GM19043 (cell line): ENCODE measurements at regions not wholly inside any gene's neighbourhood (a gene's known extent, or its start where the extent isn't known, plus 50 kb on each side); places are given as distances from the start of the nearest gene placed in this dataset.
"Not testable (repeated sequence)": the region's sequence is repeated elsewhere in the genome, so short reads cannot be mapped to it uniquely, and the experiment has no call there.

ENCODE experiments used
- ATAC-seq: cut with Tn5 transposase; IDR thresholded peaks from one replicate; pipeline ENCODE4 v1.9.1; 2021; ENCODE audit warnings: low read depth; ENCODE audit not compliant: unreplicated experiment

DNA sequence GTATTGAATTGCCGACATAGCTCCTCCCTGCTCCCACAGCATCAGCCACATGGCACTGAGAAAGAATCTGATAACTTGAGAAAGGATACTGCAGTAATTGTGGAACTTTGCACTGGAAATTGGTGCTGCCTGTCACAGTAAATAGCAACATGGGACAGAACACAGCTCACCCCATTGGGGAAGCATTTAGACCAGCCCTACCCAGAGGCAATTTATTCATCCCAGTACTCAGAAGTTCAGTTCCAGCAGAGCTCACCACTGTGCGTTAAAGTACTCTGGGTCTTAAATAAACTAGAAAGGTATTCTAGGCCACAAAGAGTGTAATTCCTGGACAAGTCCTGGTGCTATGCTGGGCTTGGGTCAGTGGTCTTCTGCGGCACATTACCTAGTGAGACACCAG lies 347.1 kb downstream of the PYDC2 start:
- ATAC-seq: no peak

DNA sequence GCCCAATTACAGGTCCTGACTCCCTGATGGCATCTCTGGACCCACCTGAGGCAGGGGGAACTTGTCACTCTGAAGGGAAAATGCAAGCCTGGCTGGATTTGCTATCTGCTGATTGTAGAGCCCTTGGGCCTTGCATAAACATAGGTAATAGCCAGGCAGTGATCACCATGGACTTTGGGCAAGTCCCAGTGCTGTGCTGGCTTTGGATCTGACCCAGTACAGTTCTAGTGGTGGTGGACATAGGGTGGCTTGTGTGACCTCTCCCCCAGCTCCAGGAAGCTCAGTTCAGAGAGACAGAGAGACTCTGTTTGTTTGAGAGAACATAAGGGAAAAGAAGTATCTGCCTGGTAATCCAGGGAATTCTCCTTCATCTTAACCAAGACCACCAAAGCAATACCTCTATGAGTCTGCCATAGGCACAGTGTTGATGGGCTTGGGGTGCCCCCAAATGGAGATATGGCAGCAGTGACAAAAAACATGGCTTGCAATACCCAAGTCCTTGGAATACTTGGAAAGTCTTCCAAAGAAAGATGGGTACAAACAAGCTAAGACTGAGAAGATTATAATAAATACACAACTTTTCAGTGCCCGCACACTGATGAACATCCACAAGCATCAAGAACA lies 348.5 kb downstream of the PYDC2 start:
- no peak for ATAC-seq

DNA sequence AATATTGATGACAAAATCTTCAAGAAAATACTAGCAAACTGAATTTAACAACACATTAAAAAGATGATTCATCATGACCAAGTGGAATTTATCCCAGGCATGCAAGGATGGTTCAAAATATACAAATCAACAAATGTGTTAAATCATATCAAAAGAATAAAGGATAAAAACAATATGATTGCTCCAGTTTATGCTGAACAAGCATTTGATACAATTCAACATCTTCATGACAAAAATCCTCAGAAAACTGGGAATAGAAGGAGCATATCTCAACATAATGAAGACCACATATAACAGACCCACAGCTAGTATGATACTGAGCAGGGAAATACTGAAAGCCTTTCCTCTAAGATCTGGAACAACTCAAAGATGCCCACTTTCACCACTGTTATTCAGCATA lies 352.3 kb downstream of the PYDC2 start:
- no peak for ATAC-seq

DNA sequence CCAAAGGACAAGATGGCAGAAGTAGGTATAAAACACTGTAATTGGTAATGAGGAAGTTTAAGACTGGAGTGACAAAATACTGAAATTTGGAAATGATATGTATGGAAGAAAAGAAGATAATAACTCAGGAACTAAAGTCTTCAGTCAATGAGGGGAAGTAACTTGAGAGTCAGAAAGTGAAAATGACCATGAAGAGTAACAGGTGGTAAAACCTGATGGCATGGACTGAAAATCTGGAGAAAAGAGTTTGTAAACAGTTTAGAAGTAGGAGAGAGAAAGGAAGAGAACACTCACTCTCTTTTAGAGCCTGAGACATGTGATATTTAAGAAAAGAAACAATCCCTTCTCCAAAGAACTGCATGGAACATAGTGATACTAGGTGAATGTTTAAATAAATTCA lies 387.9 kb downstream of the PYDC2 start:
- no peak for ATAC-seq

DNA sequence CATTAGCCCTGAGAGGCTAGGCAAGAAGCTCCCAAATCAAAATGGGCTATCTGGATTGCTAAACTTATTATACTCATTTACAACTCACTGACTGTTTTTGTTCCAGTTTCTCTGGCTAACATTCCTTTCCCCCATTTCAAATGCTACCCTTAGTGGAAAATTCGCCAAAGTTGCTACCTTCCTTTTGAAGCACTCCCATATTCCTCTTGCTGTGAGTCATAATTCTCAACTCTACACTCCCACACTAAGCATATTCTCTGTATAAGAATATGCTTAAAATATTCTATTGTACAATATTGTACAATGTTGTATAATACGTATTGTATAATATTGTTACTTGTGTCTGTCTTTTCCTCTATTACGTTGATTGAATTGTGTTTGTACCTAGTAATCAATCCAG lies 398.6 kb downstream of the PYDC2 start:
- no peak for ATAC-seq

DNA sequence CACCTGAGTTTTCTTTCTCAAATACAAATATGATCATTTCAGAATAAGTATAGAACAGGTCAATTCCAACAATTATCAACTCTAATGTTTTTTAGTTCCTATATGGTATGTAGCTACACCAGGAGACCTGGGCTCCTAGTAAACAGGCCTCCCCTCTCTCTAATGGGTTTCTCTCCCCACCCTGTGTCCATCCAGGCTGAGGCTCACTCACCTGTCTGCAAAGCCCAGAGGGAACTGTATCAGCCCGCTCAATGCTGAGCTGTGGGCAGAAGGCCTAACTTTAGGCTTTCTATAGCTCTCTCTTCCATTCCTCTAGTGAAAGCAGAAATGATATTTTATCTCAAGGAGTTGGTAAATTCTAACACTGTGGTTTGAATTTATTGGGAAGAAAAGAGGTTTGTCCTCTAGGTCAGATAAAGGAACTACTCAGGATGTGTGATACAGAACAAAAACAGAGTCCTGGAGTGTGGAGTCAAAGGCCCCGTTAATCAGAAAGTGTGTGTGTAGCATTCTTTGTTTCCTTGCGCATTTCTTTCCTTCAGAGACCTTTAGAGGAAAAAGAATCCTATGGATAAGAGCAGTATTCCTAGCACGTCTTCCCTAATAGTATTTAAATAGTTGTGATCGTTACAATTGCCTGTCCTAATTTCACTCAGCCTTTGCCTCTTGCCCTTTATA lies 408.9 kb downstream of the PYDC2 start:
- no peak for ATAC-seq

DNA sequence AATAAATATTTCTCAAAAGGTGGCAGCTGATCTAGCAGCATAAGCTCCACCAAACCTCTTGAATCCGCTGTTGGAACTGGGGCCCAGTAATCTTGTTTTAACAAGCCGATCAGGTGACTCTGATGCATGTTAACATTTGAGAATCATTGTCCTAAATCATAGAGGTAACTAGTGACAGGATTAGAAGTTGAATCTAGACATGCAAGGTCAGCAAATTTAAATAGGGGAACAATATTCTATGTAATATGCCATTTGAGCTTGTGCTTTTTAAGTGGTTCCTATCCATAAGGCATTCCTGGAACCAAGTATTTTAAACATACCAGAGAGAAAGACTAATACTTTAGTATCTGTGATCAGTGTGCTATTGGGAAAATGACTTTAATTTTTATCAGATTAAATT lies 412.8 kb downstream of the PYDC2 start:
- ATAC-seq: no peak

DNA sequence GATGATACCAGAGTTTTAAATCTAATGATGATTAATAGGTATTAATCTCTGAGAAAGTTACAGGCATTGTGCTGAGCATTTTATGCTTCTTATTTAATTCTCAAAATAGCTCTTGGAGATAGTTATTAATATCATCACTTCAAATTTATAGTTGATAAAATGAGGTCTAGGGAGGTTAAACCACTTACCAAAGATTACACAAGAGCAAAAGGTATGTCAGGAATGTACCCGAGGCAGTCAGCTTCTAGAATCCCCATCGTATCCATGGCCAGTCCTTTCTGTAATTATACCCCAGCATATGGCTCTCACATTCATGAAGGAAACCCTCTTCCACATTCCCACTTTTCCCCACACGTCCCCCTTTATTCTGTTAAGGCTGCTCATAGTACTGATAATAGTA lies 421.3 kb downstream of the PYDC2 start:
- ATAC-seq: no peak

DNA sequence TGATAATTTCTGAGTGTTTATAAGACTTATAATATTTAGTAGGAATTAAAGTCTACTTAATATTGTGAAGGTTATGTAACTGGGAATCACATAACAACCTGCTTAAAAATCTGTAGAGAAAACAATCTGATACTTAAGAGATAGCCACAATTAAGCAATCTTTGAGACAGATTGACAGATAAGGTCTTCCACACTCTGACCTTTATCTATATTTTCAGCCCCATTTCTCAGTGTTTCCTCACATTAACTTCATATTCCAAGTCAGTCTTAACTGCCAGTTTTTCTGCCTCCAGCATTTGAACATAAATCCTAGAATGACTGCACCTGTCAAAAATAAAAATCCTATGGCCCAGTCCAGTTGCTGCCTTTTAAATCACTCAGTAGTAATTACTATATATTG lies 423.2 kb downstream of the PYDC2 start:
- no peak for ATAC-seq

DNA sequence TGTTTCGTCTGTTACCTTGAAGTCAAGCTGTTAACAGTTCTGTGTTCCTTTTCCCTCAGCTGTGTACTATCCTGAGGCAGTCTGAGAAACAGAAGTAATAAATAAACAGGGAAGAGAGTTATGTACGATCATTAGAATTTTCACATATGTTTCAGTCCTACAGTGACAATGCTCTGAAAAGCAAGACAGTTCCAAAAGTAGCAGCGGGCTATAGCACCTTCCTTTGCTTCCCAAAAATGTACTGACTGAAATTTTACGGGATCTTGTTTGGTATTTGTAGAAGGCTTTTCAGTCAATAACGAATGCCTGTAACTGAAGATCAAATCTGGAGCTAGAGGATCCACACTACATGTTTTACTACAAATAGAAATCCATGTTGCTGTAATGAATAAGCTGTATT lies 428.1 kb downstream of the PYDC2 start:
- ATAC-seq: no peak

DNA sequence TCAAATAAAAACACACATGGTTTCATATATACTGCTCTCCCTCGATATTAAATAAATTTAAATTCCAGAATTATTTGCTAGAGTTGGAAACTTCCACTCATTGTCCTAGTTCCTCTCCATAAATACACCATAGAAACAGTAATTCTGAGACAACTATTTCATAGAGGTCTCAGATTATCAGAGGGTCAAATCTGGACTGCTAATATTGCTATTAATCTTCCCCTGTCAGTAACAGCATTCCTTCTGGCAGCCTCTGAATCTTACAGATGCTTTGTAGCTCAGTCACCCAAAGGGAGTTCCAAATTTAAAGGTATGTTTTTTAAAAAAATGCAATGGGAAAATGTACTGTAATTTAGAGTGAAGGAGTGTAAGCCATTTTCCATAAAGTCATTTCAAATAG lies 428.8 kb downstream of the PYDC2 start:
- no peak for ATAC-seq

DNA sequence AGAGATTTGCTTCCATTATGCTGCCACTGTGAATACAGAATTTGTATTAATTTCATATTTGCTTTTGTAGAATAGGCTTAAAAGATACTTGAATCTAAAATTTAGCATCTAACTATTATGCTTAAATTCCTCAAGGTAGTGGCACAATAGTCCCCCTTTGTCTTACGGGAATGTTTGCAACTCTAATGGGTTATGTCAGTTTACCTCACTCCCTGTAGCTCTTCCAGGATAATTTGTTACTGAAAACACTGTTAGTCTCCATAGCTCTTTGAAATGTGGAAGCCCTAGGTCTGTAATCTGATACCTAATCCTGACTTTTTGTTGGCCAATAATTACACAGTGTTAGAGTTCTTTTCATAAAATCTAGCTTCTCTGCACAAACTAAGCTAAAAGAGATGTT lies 433.4 kb downstream of the PYDC2 start:
- no peak for ATAC-seq

DNA sequence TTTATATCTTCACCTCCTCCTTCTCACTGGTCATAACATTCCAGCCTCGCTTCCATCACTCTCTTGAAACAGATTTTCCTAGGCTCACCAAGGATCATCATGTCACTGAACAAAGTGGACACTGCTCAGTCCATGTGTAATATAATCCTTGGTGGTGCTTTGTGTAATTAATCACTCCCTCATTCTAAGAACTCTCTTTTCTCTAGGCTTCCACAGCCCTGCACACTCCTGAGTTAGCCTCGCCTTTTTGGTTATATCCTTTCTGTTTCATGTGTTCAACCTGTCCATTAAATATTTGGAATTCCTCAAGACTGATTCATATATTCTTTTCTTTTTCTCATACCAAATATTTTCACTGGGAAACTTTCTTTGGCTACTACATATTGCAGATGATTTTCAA lies 440.8 kb downstream of the PYDC2 start:
- ATAC-seq: no peak

DNA sequence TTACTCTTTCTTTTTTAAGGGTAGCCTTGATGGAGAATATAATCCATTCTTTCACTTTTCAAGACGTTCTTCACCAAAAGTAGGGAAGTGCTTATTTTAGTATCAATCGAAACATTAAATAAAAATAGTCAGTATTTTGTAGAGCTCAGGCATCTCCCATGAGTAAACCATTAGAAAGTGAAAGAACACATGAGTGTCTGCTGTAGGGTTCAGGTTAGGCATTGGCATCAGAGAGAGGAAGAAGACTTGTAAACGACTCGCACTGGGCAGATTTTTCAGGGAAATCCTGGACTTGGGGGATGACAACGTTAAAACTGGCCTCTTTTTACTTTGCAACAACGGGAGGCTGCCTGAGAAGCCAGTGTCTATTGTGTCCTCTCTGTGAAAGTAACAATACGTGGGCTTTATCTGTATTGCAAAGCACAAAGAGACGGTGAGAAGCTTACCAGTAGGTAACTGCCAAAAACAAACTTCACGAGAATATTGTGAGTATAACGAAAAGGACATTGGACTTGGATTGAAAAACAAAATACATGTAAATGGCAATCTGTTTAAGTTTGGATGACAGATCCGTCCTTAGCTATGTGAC lies 451.7 kb downstream of the PYDC2 start:
- no peak for ATAC-seq

DNA sequence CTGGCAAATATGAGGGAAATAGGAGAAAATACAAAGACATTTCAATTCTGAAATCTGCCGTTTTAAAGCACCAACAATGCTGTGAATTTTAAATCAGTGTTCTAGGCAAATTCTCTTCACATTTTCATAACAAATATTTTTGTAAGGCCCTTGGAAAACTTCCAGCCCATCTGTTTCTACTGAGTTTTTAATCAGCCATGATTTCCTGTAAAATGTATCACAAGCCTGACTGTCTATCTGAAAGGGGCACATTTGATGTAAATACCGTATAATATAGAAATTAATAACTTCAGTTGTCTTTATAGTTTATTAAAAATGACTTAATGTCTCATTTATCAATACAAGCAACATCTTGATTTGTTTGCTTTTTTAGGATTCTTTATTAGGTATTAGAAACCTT lies 454.7 kb downstream of the PYDC2 start:
- no peak for ATAC-seq

DNA sequence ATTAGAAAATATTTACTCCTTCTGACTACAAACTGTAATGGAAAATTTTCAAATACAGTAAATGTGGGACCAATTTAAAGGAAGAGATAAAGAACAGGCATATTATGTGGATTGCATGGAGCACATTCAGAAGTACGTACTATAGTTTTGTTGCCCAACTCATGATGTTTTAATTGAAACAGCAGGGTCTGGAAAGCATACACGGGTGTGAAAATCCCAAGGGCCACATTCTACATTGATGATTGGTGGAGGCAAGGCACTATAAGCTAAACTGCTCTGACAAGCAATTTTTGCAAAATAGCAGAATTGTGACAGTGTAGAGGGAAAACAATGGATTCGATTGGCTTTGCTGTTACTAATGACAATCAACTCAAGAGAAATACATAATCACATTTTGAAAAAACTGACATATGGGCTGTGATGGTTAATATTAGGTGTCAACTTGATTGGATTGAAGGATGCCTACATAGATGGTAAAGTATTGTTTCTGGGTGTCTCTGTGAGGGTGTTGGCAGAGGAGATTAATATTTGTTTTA lies 458.6 kb downstream of the PYDC2 start:
- ATAC-seq: no peak

DNA sequence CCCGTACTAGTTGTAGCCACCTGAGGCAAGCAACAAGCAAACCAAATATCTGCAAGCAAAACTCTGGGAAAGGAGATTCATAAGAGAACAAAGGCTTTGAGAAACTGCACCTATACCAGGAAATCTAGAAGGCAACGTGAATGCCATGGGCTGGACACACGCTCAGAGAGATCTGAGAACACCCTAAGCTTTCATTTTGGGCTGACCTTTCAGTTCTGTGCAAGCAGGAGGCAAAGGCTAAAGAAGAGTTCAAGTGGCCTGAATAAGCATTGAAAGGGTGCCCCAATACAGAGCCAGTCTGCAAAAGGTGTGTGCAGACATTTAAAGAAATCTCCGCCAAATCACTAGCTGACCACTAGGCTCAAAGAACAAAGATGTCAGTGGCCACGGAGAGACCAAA lies 461.6 kb downstream of the PYDC2 start:
- no peak for ATAC-seq

DNA sequence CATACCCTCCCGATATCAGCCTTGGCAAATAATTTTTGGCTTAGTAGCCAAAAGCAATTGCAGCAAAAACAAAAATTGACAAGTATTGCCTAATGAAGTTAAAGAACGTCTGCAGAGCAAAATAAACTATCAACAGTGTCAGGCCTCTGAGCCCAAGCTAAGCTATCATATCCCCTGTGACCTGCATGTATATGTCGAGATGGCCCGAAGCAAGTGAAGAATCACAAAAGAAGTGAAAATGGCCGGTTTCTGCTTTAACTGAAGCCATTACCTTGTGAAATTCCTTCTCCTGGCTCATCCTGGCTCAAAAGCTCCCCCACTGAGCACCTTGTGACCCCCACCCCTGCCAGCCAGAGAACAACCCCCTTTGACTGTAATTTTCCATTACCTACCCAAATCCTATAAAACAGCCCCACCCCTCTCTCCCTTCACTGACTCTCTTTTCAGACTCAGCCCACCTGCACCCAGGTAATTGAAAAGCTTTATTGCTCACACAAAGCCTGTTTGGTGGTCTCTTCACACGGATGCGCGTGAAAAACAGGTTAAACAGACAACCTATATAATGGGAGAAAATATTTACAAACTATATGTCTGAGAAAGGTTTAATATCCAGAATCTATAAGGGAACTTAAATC lies 466.3 kb downstream of the PYDC2 start:
- not testable (repeated sequence) for ATAC-seq

DNA sequence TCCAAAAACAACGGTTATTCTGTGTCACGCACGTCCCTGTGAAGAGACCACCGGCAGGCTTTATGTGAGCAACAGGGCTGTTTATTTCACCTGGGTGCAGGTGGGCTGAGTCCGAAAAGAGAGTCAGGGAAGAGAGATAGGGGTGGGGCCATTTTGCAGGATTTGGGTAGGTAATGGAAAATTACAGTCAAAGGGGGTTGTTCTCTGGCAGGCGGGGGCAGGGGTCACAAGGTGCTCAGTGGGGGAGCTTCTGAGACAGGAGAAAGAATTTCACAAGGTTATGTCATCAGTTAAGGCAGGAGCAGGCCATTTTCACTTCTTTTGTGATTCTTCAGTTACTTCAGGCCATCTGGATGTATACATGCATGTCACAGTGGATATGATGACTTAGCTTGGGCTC lies 467.0 kb downstream of the PYDC2 start:
- ATAC-seq: not testable (repeated sequence)

DNA sequence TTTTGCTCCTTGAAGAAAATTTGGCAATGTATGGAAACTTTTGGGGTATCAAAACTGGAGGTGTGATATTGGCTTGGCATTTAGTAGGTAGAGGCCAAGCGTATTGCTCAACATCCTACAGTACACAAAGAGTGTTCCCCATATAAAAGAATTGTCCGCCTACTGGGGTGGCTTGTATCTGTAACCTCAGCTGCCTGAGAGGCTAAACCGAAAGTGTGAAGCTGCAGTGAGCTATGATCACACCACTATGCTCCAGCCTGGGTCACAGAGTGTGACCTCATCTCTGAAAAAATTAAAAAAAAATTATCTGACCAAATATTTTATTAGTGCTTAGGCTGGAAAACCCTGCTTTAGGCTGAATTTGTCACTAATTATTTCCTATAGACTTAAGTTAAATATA lies 483.9 kb downstream of the PYDC2 start:
- no peak for ATAC-seq

DNA sequence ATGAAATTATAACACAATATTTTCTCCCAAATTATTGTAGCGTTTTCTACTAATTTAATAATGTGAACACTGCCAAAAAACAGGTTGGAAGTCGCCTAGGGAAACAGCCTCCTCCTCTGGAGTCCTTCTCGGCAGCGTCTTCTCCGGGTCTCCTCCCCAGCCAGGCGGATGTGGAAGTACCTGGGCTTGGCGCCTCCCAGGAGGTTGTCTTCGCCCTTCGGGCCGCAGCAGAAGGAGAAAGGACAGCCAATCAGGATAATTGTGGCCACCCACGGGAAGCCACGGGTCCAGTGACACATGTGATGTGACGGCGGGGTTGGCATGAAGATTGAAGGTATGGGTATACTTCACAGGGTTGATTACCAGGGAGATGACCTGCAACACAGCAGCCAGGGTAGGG lies 491.2 kb downstream of the PYDC2 start:
- no peak for ATAC-seq

DNA sequence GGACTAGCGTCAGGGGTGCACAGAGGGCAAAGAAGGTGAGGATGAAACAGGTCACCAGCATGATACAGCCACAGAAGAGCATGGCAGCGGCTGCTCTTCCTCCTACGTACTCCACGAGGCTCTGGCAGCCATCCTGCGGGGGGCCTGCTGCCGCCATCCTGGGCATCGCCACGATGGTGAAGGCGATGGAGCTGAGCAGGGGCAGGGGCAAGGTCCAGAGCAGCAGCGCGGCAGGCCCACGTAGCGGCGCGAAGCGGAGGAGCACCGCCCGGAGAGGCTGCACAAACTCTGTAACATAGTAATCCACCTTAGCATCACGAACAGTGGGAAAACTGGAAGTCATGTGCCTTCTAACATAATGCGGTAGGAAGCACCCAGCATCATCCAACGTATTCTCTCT lies 491.6 kb downstream of the PYDC2 start:
- ATAC-seq: no peak
